ENCODE measurements at regions not wholly inside any gene's neighbourhood (a gene's known extent, or its start where the extent isn't known, plus 50 kb on each side); places are given as distances from the start of the nearest gene placed in this dataset.

GRCh38 chr3:79947957-79948356 is 180.2 kb upstream of the ROBO1 start:
- ATAC-seq (no peak), DNase-seq (no peak)
- intact Hi-C loops (cut with DNase I, micrococcal nuclease), result no loop called here

GRCh38 chr3:79947469-79947868 is 179.7 kb upstream of the ROBO1 start:
- intact Hi-C loops (cut with DNase I, micrococcal nuclease), result no loop called here
- ATAC-seq, result no peak
- DNase-seq, result no peak

GRCh38 chr3:79937567-79937966 is 169.8 kb upstream of the ROBO1 start:
- no peak for ATAC-seq
- intact Hi-C loops (cut with DNase I, micrococcal nuclease), result no loop called here
- no peak for DNase-seq

- intact Hi-C loops (cut with DNase I, micrococcal nuclease), result no loop called here
- no peak for ATAC-seq
- DNase-seq, result no peak
Measured at GRCh38 chr3:79930196-79930595, 162.4 kb upstream of the ROBO1 start.

- intact Hi-C loops (cut with DNase I, micrococcal nuclease), result no loop called here
- no peak for DNase-seq
- ATAC-seq, result no peak
Measured at GRCh38 chr3:79928687-79929408, 161.1 kb upstream of the ROBO1 start.

- DNase-seq (no peak), ATAC-seq (no peak)
- intact Hi-C loops (cut with DNase I, micrococcal nuclease), result no loop called here
Measured at GRCh38 chr3:79926522-79926921, 158.7 kb upstream of the ROBO1 start.

GRCh38 chr3:79922633-79923032 is 154.8 kb upstream of the ROBO1 start:
- ATAC-seq, result no peak
- intact Hi-C loops (cut with DNase I, micrococcal nuclease), result no loop called here
- DNase-seq, result no peak

- no peak for DNase-seq
- intact Hi-C loops (cut with DNase I, micrococcal nuclease), result no loop called here
Measured at GRCh38 chr3:79917561-79917960, 149.8 kb upstream of the ROBO1 start.

GRCh38 chr3:79910337-79910736 is 142.5 kb upstream of the ROBO1 start:
- ATAC-seq, result no peak
- intact Hi-C loops (cut with DNase I, micrococcal nuclease), result no loop called here
- DNase-seq, result no peak

More at GRCh38 chr3:79917561-79917960, 149.8 kb upstream of the ROBO1 start:
- ATAC-seq, result no peak

GRCh38 chr3:79906106-79906505 is 138.3 kb upstream of the ROBO1 start:
- ATAC-seq (no peak), DNase-seq (no peak)
- intact Hi-C loops (cut with DNase I, micrococcal nuclease), result no loop called here

GRCh38 chr3:79902151-79902550 is 134.4 kb upstream of the ROBO1 start:
- intact Hi-C loops (cut with DNase I, micrococcal nuclease), result no loop called here
- no peak for ATAC-seq

GRCh38 chr3:79898907-79899306 is 131.1 kb upstream of the ROBO1 start:
- DNase-seq, result no peak
- intact Hi-C loops (cut with DNase I, micrococcal nuclease), result no loop called here
- ATAC-seq, result no peak

More at GRCh38 chr3:79902151-79902550, 134.4 kb upstream of the ROBO1 start:
- DNase-seq, result no peak

- DNase-seq (no peak), ATAC-seq (no peak)
- intact Hi-C loops (cut with DNase I, micrococcal nuclease), result no loop called here
Measured at GRCh38 chr3:79896086-79896485, 128.3 kb upstream of the ROBO1 start.

- no peak for DNase-seq
- ATAC-seq, result no peak
- intact Hi-C loops (cut with DNase I, micrococcal nuclease), result no loop called here
Measured at GRCh38 chr3:79887213-79887612, 119.4 kb upstream of the ROBO1 start.

GRCh38 chr3:79886204-79886603 is 118.4 kb upstream of the ROBO1 start:
- DNase-seq (no peak), ATAC-seq (no peak)
- intact Hi-C loops (cut with DNase I, micrococcal nuclease), result no loop called here

GRCh38 chr3:79885407-79885806 is 117.6 kb upstream of the ROBO1 start:
- no peak for ATAC-seq
- intact Hi-C loops (cut with DNase I, micrococcal nuclease), result no loop called here
- no peak for DNase-seq

GRCh38 chr3:79884354-79884753 is 116.6 kb upstream of the ROBO1 start:
- ATAC-seq (no peak), DNase-seq (no peak)
- intact Hi-C loops (cut with DNase I, micrococcal nuclease), result no loop called here

- no peak for DNase-seq
- intact Hi-C loops (cut with DNase I, micrococcal nuclease), result no loop called here
- no peak for ATAC-seq
Measured at GRCh38 chr3:79881431-79881830, 113.6 kb upstream of the ROBO1 start.

GRCh38 chr3:79878708-79879107 is 110.9 kb upstream of the ROBO1 start:
- intact Hi-C loops (cut with DNase I, micrococcal nuclease), result no loop called here
- DNase-seq (no peak), ATAC-seq (no peak)

GRCh38 chr3:79874646-79875045 is 106.8 kb upstream of the ROBO1 start:
- DNase-seq (no peak), ATAC-seq (no peak)
- intact Hi-C loops (cut with DNase I, micrococcal nuclease), result no loop called here

GRCh38 chr3:79872483-79872882 is 104.7 kb upstream of the ROBO1 start:
- intact Hi-C loops (cut with DNase I, micrococcal nuclease), result no loop called here
- ATAC-seq (no peak), DNase-seq (no peak)
